GM21529 (cell line): ENCODE measurements at regions not wholly inside any gene's neighbourhood (a gene's known extent, or its start where the extent isn't known, plus 50 kb on each side); places are given as distances from the start of the nearest gene placed in this dataset.
"Not testable (repeated sequence)": the region's sequence is repeated elsewhere in the genome, so short reads cannot be mapped to it uniquely, and the experiment has no call there.

Experiments used
- ATAC-seq: cut with Tn5 transposase; IDR thresholded peaks from one replicate; pipeline ENCODE4 v1.9.1; 2021; ENCODE audit not compliant: unreplicated experiment

GRCh38 chr20:59490196-59491004 is 113.9 kb upstream of the PHACTR3 start:
- ATAC-seq = not testable (repeated sequence)

- ATAC-seq = no peak
Measured at GRCh38 chr20:59491884-59492283, 112.5 kb upstream of the PHACTR3 start.

GRCh38 chr20:59493926-59494325 is 110.4 kb upstream of the PHACTR3 start:
- ATAC-seq = no peak

GRCh38 chr20:59495166-59495565 is 109.2 kb upstream of the PHACTR3 start:
- no peak for ATAC-seq

GRCh38 chr20:59495894-59496510 is 108.3 kb upstream of the PHACTR3 start:
- no peak for ATAC-seq

DNA sequence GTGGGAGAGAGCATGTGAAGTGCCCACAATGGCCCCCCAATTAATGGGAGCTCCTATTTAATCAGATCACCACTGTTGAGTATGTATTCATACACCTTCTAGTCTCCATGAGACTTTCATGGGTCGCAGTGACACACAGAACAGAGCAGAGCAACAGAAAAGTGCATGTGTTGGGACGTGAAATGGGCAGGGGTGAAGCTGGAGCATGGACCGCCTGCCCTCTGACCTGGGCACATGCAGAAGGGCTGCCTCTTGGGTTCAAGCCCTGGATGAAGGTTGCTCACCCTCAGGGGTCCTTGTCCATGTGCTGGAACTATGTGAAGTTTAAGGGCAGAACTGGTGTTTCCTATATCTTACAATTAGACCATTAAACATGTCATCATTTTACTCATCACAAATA is 106.0 kb upstream of the PHACTR3 start:
- no peak for ATAC-seq

- ATAC-seq = no peak
Measured at GRCh38 chr20:59499863-59500262, 104.5 kb upstream of the PHACTR3 start.

GRCh38 chr20:59508729-59509128 is 95.6 kb upstream of the PHACTR3 start:
- no peak for ATAC-seq

GRCh38 chr20:59512651-59513050 is 91.7 kb upstream of the PHACTR3 start:
- no peak for ATAC-seq

- no peak for ATAC-seq
Measured at GRCh38 chr20:59514554-59514953, 89.8 kb upstream of the PHACTR3 start.

GRCh38 chr20:59515013-59515905 is 89.1 kb upstream of the PHACTR3 start:
- ATAC-seq = no peak

GRCh38 chr20:59515906-59516209 is 88.5 kb upstream of the PHACTR3 start:
- no peak for ATAC-seq

- peak; percentile 67 for ATAC-seq
Measured at GRCh38 chr20:59518881-59519706, 85.2 kb upstream of the PHACTR3 start.

DNA sequence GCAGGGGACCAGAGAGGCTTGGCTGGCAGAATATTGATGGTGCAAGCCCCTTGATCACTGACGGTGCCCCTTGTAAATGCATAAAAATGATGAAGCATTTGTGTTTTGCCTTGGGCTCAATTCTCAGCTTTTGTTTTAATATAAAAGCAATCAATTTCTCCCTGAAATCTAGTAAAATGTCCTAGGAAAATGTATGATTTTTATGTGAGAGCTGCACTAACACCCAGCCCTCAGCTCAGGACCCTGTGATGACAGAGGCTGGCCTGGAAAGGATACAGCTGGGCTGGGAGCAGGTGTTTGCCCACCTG is 84.7 kb upstream of the PHACTR3 start:
- no peak for ATAC-seq

- no peak for ATAC-seq
Measured at GRCh38 chr20:59520814-59521213, 83.5 kb upstream of the PHACTR3 start.

DNA sequence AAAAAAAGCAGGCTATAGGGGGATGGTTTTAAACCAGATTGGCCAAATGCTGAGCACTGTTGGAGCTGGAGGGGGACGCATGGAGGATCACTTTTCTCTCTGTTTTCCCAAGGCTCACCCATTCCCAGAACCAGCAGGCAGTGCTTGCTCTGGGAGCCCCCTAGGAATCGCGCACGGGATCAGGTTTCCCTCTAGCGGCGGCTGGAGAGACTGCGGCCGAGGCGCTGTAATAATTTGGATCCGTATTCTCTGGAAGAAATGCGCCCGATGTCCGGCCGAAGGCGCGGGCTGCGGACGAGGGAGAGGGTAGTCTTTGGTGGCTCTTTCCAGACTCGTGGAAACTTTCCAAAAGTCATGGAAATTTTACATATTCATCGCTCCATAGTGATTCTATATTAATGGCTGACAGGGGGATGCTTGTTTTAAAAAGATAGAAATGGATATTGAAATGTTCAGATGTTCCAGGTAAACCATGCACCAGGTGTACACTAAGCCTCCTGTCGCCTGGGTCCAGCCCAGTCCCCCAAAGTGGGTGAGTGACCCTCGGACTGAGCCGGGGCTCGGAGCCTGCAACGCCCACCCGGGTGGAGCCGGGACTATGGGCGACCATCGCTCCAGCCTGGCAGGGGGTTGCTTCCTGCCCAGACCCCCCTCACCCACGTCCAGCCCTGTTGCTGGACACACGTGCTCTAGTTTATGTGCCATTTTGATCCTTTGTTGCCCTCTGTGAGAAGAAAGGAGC is 78.7 kb upstream of the PHACTR3 start:
- ATAC-seq = no peak

DNA sequence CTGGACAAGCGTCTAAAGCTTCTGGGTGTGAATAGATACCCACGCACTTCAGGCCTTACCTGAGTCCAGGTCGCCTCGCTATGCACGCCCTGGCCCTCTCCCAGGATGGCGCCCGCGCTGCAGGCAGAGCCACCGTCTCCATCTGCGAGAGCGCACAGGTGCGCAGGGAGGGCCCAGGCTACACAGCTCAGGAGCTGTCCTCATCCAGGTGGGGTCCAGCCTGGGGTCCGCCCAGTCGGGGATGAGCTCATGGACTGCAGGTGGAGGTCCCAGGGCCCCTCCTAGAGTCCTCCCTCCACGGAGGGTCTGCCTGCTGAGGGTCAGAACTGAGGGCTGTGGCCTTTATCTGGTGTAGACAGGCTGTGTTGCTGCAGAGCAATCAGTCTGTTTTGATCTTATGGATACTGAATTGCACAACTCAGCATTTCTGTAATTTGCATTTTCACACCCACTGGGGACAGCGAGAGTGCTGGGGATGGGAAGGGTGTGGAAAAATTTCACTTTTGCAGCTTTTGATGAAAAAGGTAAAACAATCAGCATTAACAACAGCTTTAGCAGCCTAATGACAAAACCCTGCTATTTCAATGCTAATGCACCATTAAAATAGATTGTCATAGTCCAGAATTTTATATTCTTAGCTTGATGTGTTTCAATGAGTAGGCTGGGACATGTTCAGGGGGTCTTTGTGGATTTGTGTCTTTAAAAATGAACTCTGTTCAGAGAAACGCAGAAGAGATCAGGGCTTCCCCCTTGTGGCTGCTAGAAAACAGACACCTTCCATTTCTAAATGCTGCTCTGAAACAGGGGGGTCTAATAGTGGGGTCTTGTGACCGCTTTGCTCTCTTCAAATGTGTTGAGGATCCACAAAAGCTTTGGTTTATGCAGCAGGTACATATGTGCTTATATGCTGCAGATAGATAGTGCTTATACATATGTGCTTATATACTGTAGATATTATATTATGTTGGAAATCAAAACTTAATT is 77.8 kb upstream of the PHACTR3 start:
- ATAC-seq = no peak

DNA sequence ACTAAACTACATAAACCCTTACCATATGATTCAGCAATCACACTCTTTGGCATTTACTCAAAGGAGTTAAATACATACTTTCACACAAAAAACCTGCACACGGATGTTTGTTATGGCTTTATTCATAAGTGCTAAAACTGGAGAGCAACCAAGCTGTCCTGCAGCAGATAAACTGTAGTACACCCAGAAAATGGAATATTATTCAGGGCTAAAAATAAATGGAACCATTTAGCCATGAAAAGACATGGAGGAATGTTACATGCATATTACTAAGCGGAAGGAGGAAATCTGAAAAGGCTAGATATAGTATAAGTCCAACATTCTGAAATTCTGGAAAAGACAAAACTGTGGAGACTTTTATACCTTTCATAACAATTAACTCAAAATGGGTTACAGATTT is 73.6 kb upstream of the PHACTR3 start:
- no peak for ATAC-seq

DNA sequence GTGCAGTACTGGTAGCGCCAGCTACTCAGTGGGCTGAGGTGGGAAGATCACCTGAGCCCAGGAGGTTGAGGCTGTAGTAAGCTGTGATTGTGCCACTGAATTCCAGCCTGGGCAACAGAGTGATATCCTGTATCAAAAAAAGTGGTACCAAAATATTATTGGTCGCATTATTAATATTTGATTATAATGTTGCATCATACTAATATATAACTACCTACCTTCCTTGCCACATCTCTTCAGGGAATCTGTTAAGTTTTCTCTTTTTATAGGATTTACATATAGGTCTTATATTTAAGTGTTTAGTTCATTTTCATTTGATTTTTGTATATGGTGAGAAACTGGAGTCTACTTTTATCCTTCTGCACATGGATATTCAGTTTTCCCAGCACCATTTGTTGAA is 66.3 kb upstream of the PHACTR3 start:
- no peak for ATAC-seq
